Endodermal cell (in vitro differentiated cells): ENCODE measurements at regions not wholly inside any gene's neighbourhood (a gene's known extent, or its start where the extent isn't known, plus 50 kb on each side); places are given as distances from the start of the nearest gene placed in this dataset.

ENCODE experiments used
- DNase-seq: peaks from one replicate; pipeline ENCODE4 v3.0.0-alpha.2; 2017
- H3K27ac ChIP-seq: 2 replicates; pipeline ENCODE4 v1.5.1; 2013; ENCODE audit warnings: mild to moderate bottlenecking, low read depth, low read length, moderate library complexity
- H3K27me3 ChIP-seq: 2 replicates; pipeline ENCODE4 v1.6.1; 2013; ENCODE audit warnings: mild to moderate bottlenecking, low read length, moderate library complexity; ENCODE audit not compliant: insufficient read depth, control insufficient read depth, poor library complexity, severe bottlenecking
- H3K36me3 ChIP-seq: 2 replicates; pipeline ENCODE4 v1.7.0; 2013; ENCODE audit warnings: mild to moderate bottlenecking, low read length, moderate library complexity; ENCODE audit not compliant: control insufficient read depth, insufficient read depth
- H3K4me1 ChIP-seq: one replicate; pipeline ENCODE4 v1.7.0; 2013; ENCODE audit warnings: low read length; ENCODE audit not compliant: control insufficient read depth, insufficient read depth
- H3K4me3 ChIP-seq: 2 replicates; pipeline ENCODE4 v1.5.1; 2013; ENCODE audit warnings: mild to moderate bottlenecking, low read length, moderate library complexity
- H3K9ac ChIP-seq: 2 replicates; pipeline ENCODE4 v1.6.1; 2013; ENCODE audit warnings: mild to moderate bottlenecking, low read length, moderate library complexity; ENCODE audit not compliant: poor library complexity, severe bottlenecking; ENCODE audit errors: extremely low read depth
- H3K9me3 ChIP-seq: 2 replicates; pipeline ENCODE4 v1.6.1; 2013; ENCODE audit warnings: mild to moderate bottlenecking, low read length, moderate library complexity; ENCODE audit not compliant: control insufficient read depth
- H3K27ac Mint-ChIP-seq: 2 replicates; pipeline ENCODE4 v1.8.0; 2020; ENCODE audit warnings: mixed read lengths
- H3K27me3 Mint-ChIP-seq: 2 replicates; pipeline ENCODE4 v1.8.0; 2021; ENCODE audit warnings: mild to moderate bottlenecking, mixed read lengths; ENCODE audit not compliant: insufficient read depth
- H3K36me3 Mint-ChIP-seq: 2 replicates; pipeline ENCODE4 v1.8.0; 2020; ENCODE audit warnings: low read depth, mixed read lengths
- H3K4me1 Mint-ChIP-seq: 2 replicates; pipeline ENCODE4 v1.8.0; 2020; ENCODE audit warnings: mixed read lengths
- H3K4me3 Mint-ChIP-seq: 2 replicates; pipeline ENCODE4 v1.8.0; 2020; ENCODE audit warnings: mild to moderate bottlenecking, moderate library complexity, mixed read lengths
- H3K9me3 Mint-ChIP-seq: 2 replicates; pipeline ENCODE4 v1.8.0; 2020; ENCODE audit warnings: mild to moderate bottlenecking, mixed read lengths
- WGBS, 2 experiments: methylation state at CpG; one replicate each; pipeline versions ENCODE4 v1.1.5 to v1.1.7; 2013; ENCODE audit warnings: missing lambda C conversion rate in 2 of 2, mixed read lengths in 1 of 2; ENCODE audit not compliant: insufficient coverage in 1 of 2, insufficient read length in 1 of 2; 5-methylcytosine and 5-hydroxymethylcytosine counted together
- TF ChIP-seq, protein P1 (sequence below): fragments of 200-600 bp; sonication (generic); conservative IDR thresholded peaks from 2 replicates; pipeline ENCODE4 v1.5.0; 2021; ENCODE audit warnings: antibody characterized with exemption, mild to moderate bottlenecking

DNA sequence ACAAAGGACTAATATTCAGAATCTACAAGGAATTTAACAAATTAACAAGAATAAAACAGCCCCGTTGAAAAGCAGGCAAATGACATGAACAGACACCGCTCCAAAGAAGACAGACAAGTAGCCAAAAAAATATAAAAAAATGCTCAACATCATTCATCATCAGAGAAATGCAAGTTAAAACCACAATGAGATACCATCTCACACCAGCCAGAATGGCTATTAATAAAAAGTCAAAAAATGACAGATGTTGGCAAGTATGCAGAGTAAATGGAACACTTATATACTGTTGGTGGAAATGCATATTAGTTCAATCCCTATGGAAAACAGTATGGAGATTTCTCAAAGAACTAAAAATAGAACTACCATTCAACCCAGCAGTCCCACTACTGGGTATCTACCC lies 302.7 kb upstream of the RGMB start:
- H3K4me3 ChIP-seq, result no peak overlapping the region
- peaks cover 12% of the 10 kb centered on the region for H3K4me1 ChIP-seq
- H3K9me3 ChIP-seq, result no peaks in the 10 kb centered on the region
- Mint-ChIP-seq H3K27me3 (no peaks in the 10 kb centered on the region), H3K4me3 (no peak overlapping the region), H3K9me3 (no peaks in the 10 kb centered on the region), H3K27ac (no peak overlapping the region), H3K4me1 (peaks cover 28% of the 10 kb centered on the region), H3K36me3 (peaks cover 34% of the 10 kb centered on the region)
- DNase-seq, result no peak
- H3K27me3 ChIP-seq, result no peaks in the 10 kb centered on the region
- H3K27ac ChIP-seq, result no peak overlapping the region
- TF ChIP-seq, protein P1, sequence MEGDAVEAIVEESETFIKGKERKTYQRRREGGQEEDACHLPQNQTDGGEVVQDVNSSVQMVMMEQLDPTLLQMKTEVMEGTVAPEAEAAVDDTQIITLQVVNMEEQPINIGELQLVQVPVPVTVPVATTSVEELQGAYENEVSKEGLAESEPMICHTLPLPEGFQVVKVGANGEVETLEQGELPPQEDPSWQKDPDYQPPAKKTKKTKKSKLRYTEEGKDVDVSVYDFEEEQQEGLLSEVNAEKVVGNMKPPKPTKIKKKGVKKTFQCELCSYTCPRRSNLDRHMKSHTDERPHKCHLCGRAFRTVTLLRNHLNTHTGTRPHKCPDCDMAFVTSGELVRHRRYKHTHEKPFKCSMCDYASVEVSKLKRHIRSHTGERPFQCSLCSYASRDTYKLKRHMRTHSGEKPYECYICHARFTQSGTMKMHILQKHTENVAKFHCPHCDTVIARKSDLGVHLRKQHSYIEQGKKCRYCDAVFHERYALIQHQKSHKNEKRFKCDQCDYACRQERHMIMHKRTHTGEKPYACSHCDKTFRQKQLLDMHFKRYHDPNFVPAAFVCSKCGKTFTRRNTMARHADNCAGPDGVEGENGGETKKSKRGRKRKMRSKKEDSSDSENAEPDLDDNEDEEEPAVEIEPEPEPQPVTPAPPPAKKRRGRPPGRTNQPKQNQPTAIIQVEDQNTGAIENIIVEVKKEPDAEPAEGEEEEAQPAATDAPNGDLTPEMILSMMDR, result no peak
- WGBS, 2 experiments, result 98% methylated on average over 2 of the region's 2 CpGs; no CpG with 5 or more reads in 1 of the 2 experiments
- no peak overlapping the region for H3K9ac ChIP-seq
- peaks cover 24% of the 10 kb centered on the region for H3K36me3 ChIP-seq

DNA sequence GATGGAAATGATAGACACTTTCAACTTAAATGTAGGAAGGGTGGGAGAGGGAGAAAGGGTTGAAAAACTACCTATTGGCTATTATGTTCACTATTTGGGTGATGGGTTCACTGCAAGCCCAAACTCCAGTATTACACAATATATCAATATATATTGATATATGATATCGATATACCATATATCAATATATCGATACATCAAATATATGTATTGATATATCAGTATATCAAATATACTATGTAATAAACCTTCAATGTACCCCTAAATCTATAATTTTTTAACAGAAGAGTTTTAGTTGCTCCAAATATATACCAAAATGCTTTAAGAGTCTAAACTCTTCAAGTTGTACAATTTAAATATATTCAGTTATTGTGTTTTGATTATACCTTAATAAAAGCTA lies 302.0 kb upstream of the RGMB start:
- Mint-ChIP-seq H3K4me1 (peaks cover 34% of the 10 kb centered on the region), H3K9me3 (no peaks in the 10 kb centered on the region), H3K27ac (no peak overlapping the region), H3K27me3 (no peaks in the 10 kb centered on the region), H3K4me3 (no peak overlapping the region), H3K36me3 (peaks cover 31% of the 10 kb centered on the region)
- H3K9me3 ChIP-seq, result no peaks in the 10 kb centered on the region
- no peak overlapping the region for H3K4me3 ChIP-seq
- no peak for DNase-seq
- H3K27ac ChIP-seq, result no peak overlapping the region
- H3K9ac ChIP-seq, result no peak overlapping the region
- H3K36me3 ChIP-seq, result peaks cover 24% of the 10 kb centered on the region
- TF ChIP-seq, protein P1, result no peak
- no peaks in the 10 kb centered on the region for H3K27me3 ChIP-seq
- H3K4me1 ChIP-seq, result peaks cover 14% of the 10 kb centered on the region
- no CpG with 5 or more reads among the region's 2 CpGs for WGBS, 2 experiments

DNA sequence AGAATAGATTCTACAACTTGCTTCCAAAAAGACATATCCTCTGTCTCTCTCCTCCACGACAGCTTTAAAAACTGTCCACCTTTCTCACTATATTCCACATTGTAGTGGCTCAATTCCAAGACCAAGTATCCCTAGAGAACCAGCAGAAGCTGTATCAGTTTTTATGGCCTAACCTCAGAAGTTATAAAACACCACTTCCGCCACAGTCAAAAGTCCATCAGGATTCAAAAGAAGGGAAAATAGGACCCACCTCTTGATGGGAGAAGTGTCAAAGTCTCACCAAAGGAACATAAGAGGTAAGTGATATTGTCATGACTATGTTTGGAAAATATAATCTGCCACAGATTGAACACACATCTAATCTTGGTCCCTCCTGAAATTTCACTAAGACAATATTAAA lies 299.2 kb upstream of the RGMB start:
- Histone ChIP-seq H3K4me3 (no peak overlapping the region), H3K36me3 (peaks cover 10% of the 10 kb centered on the region), H3K27ac (no peak overlapping the region), H3K4me1 (peaks cover 14% of the 10 kb centered on the region), H3K27me3 (no peaks in the 10 kb centered on the region), H3K9ac (no peak overlapping the region), H3K9me3 (no peaks in the 10 kb centered on the region)
- no peak for DNase-seq
- TF ChIP-seq, protein P1, result no peak
- Mint-ChIP-seq H3K4me3 (no peak overlapping the region), H3K9me3 (no peaks in the 10 kb centered on the region), H3K36me3 (peaks cover 6% of the 10 kb centered on the region), H3K27ac (no peak overlapping the region), H3K4me1 (peaks cover 40% of the 10 kb centered on the region), H3K27me3 (no peaks in the 10 kb centered on the region)
- WGBS, 2 experiments, result 95 to 100% methylated on average over 1 to 2 of the region's 2 CpGs
